ENCODE measurements at regions not wholly inside any gene's neighbourhood (a gene's known extent, or its start where the extent isn't known, plus 50 kb on each side); places are given as distances from the start of the nearest gene placed in this dataset.

GRCh38 chr3:168823466-168823865 lies 727.7 kb upstream of the GOLIM4 start:
- no peak for DNase-seq (ENCODE audit: low spot score in 2 of 2)
- H3K4me1 ChIP-seq, result no peaks in the 10 kb centered on the region
- no peak overlapping the region for H3K27ac ChIP-seq
- no peaks in the 10 kb centered on the region for H3K36me3 ChIP-seq
- H3K4me3 ChIP-seq, result no peak overlapping the region
- H3K9me3 ChIP-seq, result no peaks in the 10 kb centered on the region
- H3K27me3 ChIP-seq, result no peaks in the 10 kb centered on the region
- intact Hi-C loops (cut with DNase I), result no loop called here
- no peak for TF ChIP-seq CTCF (IDR thresholded peaks at IDR 0.05)

- no peak overlapping the region for H3K27ac ChIP-seq
- H3K36me3 ChIP-seq, result no peaks in the 10 kb centered on the region
- TF ChIP-seq CTCF (IDR thresholded peaks at IDR 0.05), result no peak
- DNase-seq (ENCODE audit: low spot score in 2 of 2), result no peak
- H3K4me3 ChIP-seq, result no peak overlapping the region
- H3K27me3 ChIP-seq, result no peaks in the 10 kb centered on the region
- intact Hi-C loops (cut with DNase I), result no loop called here
- H3K9me3 ChIP-seq, result no peaks in the 10 kb centered on the region
- no peaks in the 10 kb centered on the region for H3K4me1 ChIP-seq
Observed at GRCh38 chr3:168820810-168821415, 725.2 kb upstream of the GOLIM4 start.

DNA sequence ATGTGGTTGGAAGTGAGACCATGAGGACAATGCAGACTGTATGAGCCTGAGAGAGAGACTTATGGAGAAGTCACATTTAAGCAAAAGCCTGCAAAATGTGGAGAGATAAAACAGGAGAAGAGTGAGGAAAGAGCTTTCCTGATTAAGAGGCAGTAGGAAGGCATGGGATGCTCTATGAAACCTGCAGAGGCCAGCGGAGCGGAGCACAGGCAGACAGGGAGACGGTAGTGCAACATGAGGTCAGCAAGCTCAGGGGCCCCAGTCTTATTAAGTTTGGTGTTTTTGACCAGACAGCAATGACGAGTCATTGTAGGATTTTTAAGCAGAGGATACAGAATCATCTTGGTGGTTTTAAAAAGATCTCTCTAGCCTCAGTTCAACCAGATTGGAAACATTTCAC lies 721.5 kb upstream of the GOLIM4 start:
- H3K27ac ChIP-seq, result no peak overlapping the region
- H3K36me3 ChIP-seq, result no peaks in the 10 kb centered on the region
- no peak for TF ChIP-seq CTCF (IDR thresholded peaks at IDR 0.05)
- H3K4me1 ChIP-seq, result no peaks in the 10 kb centered on the region
- no peaks in the 10 kb centered on the region for H3K27me3 ChIP-seq
- H3K9me3 ChIP-seq, result no peaks in the 10 kb centered on the region
- no peak for DNase-seq (ENCODE audit: low spot score in 2 of 2)
- no peak overlapping the region for H3K4me3 ChIP-seq
- intact Hi-C loops (cut with DNase I), result no loop called here

DNA sequence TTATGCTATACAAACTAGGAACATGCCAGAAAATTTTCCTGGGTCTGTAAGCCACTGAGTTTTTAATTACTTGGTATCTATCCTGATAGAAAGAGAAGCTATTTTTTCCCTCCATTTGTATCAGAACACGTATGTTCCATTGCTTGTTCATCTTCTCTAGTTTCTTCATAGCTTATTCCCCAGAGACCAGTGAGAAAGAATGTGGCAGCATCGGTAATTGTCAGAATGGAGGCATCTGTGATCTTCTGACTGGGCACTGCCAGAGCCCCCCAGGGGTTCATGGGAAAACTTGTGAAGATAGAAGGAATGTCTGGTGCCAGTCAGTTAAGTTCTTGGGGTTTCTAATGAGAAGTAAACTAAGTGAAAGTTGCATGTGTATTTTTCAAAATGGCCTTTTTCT lies 720.2 kb upstream of the GOLIM4 start:
- Histone ChIP-seq H3K4me1 (no peaks in the 10 kb centered on the region), H3K27me3 (no peaks in the 10 kb centered on the region), H3K9me3 (no peaks in the 10 kb centered on the region), H3K4me3 (no peak overlapping the region), H3K36me3 (no peaks in the 10 kb centered on the region), H3K27ac (no peak overlapping the region)
- TF ChIP-seq CTCF (IDR thresholded peaks at IDR 0.05), result no peak
- no peak for DNase-seq (ENCODE audit: low spot score in 2 of 2)
- intact Hi-C loops (cut with DNase I), result no loop called here

GRCh38 chr3:168813225-168813802 lies 717.6 kb upstream of the GOLIM4 start:
- H3K9me3 ChIP-seq, result no peaks in the 10 kb centered on the region
- H3K4me3 ChIP-seq, result no peak overlapping the region
- intact Hi-C loops (cut with DNase I), result no loop called here
- no peaks in the 10 kb centered on the region for H3K27me3 ChIP-seq
- H3K36me3 ChIP-seq, result no peaks in the 10 kb centered on the region
- no peak for DNase-seq (ENCODE audit: low spot score in 2 of 2)
- TF ChIP-seq CTCF (IDR thresholded peaks at IDR 0.05), result no peak
- H3K27ac ChIP-seq, result no peak overlapping the region
- no peaks in the 10 kb centered on the region for H3K4me1 ChIP-seq

DNA sequence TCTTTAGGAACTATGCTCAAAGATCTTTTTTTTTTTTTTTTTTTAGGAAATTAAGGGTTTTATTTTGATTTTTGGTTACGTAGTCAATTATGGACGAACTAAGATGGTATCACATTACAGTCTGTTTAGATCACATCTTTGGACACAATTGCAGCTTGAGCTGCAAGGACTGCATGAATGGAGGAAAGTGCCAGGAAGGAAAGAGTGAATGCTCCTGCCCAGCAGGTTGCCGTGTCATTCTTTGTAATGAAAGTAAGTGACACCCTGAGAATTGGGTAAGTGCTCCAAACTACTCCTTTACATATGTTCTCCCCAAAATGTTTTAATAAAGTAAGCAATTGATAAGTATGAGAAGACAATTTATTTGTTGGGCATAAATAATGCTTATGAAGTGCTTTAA lies 716.5 kb upstream of the GOLIM4 start:
- intact Hi-C loops (cut with DNase I), result no loop called here
- TF ChIP-seq CTCF (IDR thresholded peaks at IDR 0.05), result no peak
- Histone ChIP-seq H3K4me1 (no peaks in the 10 kb centered on the region), H3K27ac (no peak overlapping the region), H3K9me3 (no peaks in the 10 kb centered on the region), H3K4me3 (no peak overlapping the region), H3K36me3 (no peaks in the 10 kb centered on the region), H3K27me3 (no peaks in the 10 kb centered on the region)
- DNase-seq (ENCODE audit: low spot score in 2 of 2), result no peak
